BJ (cell line): ENCODE measurements at regions not wholly inside any gene's neighbourhood (a gene's known extent, or its start where the extent isn't known, plus 50 kb on each side); places are given as distances from the start of the nearest gene placed in this dataset.
"Not testable (repeated sequence)": the region's sequence is repeated elsewhere in the genome, so short reads cannot be mapped to it uniquely, and the experiment has no call there.

Source experiments
- CTCF ChIA-PET: fragments of 350-600 bp; formaldehyde crosslinking; extraction: SDS; loops from one replicate; lab custom pipeline; 2021; ENCODE audit warnings: antibody characterized with exemption, inconsistent platforms; lab: Yijun Ruan, JAX
- POLR2A ChIA-PET: fragments of 300-600 bp; sonication (Branson Sonifier 250); formaldehyde crosslinking; extraction: SDS; loops from one replicate; lab custom pipeline; 2021; ENCODE audit warnings: antibody characterized with exemption; lab: Charles Lee
- DNase-seq: peaks from one replicate; pipeline ENCODE4 v3.0.0-alpha.2; 2011; ENCODE audit warnings: low read depth
- H3K27me3 ChIP-seq: 2 replicates; pipeline ENCODE4 v1.6.0; 2011; ENCODE audit warnings: low read length; ENCODE audit not compliant: control insufficient read depth, insufficient read depth
- H3K36me3 ChIP-seq: 2 replicates; pipeline ENCODE4 v1.5.1; 2011; ENCODE audit warnings: low read length; ENCODE audit not compliant: control insufficient read depth, insufficient read depth
- H3K4me3 ChIP-seq: 2 replicates; pipeline ENCODE4 v1.5.1; 2011; ENCODE audit warnings: low read depth, mild to moderate bottlenecking, control low read depth, low read length
- TF ChIP-seq, protein P1 (sequence below): IDR thresholded peaks from 2 replicates; pipeline ENCODE4 v1.5.1; 2011; ENCODE audit warnings: low read depth, mild to moderate bottlenecking, control low read depth, inconsistent platforms, low read length, moderate library complexity; ENCODE audit not compliant: insufficient read depth

DNA sequence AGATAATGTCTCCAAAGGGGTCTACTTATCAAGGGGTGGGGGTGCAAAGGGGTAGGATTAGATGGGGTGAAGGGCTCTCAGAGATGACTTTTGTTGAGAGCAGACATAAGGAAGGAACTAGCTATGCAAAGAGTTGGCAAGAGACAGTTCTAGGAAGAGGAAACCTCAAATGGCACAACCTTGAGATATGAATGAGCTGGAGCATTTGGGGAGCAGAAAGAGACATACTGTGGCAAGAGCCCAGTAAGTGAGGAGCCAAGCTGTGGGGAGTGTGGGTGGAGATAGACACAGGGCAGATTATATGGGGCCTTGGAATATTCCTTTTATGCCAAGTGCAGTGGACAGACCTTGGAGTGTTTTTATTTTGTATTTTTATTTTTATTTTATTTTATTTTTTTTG is 84.8 kb upstream of the BTG3 start:
- DNase-seq = no peak
- ChIA-PET POLR2A (no interaction called here), CTCF (no interaction called here)
- H3K4me3 ChIP-seq = no peak overlapping the region
- H3K27me3 ChIP-seq = no peaks in the 10 kb centered on the region
- TF ChIP-seq, protein P1, sequence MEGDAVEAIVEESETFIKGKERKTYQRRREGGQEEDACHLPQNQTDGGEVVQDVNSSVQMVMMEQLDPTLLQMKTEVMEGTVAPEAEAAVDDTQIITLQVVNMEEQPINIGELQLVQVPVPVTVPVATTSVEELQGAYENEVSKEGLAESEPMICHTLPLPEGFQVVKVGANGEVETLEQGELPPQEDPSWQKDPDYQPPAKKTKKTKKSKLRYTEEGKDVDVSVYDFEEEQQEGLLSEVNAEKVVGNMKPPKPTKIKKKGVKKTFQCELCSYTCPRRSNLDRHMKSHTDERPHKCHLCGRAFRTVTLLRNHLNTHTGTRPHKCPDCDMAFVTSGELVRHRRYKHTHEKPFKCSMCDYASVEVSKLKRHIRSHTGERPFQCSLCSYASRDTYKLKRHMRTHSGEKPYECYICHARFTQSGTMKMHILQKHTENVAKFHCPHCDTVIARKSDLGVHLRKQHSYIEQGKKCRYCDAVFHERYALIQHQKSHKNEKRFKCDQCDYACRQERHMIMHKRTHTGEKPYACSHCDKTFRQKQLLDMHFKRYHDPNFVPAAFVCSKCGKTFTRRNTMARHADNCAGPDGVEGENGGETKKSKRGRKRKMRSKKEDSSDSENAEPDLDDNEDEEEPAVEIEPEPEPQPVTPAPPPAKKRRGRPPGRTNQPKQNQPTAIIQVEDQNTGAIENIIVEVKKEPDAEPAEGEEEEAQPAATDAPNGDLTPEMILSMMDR = no peak
- no peaks in the 10 kb centered on the region for H3K36me3 ChIP-seq

DNA sequence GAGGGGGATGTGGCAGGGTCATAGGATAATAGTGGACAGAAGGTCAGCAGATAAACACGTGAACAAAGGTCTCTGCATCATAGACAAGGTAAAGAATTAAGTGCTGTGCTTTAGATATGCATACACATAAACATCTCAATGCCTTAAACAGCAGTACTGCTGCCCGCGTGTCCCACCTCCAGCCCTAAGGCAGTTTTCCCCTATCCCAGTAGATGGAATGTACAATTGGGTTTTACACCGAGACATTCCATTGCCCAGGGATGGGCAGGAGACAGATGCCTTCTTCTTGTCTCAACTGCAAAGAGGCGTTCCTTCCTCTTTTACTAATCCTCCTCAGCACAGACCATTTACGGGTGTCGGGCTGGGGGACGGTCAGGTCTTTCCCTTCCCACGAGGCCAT is 81.7 kb upstream of the BTG3 start:
- CTCF ChIA-PET, H3K36me3 ChIP-seq, H3K27me3 ChIP-seq, H3K4me3 ChIP-seq, POLR2A ChIA-PET, DNase-seq: not testable (repeated sequence)

- CTCF ChIA-PET = no interaction called here
- TF ChIP-seq, protein P1 = no peak
These were observed 81.1 kb upstream of the BTG3 start for GRCh38 chr21:17693801-17694200.

GRCh38 chr21:17690078-17690494 is 77.4 kb upstream of the BTG3 start:
- TF ChIP-seq, protein P1 = no peak
- CTCF ChIA-PET = interaction anchor here (1.3 to 3.0 kb wide), 2 partner anchors 12 to 235 kb away, joined by 3 to 15 read pairs; no protein-coding TSS in a partner anchor
- POLR2A ChIA-PET = no interaction called here
- no peak for DNase-seq
- Histone ChIP-seq H3K36me3 (no peaks in the 10 kb centered on the region), H3K4me3 (no peak overlapping the region), H3K27me3 (no peaks in the 10 kb centered on the region)

More at GRCh38 chr21:17693801-17694200, 81.1 kb upstream of the BTG3 start:
- Histone ChIP-seq H3K27me3 (no peaks in the 10 kb centered on the region), H3K4me3 (no peak overlapping the region), H3K36me3 (no peaks in the 10 kb centered on the region)
- no peak for DNase-seq
- POLR2A ChIA-PET = no interaction called here

DNA sequence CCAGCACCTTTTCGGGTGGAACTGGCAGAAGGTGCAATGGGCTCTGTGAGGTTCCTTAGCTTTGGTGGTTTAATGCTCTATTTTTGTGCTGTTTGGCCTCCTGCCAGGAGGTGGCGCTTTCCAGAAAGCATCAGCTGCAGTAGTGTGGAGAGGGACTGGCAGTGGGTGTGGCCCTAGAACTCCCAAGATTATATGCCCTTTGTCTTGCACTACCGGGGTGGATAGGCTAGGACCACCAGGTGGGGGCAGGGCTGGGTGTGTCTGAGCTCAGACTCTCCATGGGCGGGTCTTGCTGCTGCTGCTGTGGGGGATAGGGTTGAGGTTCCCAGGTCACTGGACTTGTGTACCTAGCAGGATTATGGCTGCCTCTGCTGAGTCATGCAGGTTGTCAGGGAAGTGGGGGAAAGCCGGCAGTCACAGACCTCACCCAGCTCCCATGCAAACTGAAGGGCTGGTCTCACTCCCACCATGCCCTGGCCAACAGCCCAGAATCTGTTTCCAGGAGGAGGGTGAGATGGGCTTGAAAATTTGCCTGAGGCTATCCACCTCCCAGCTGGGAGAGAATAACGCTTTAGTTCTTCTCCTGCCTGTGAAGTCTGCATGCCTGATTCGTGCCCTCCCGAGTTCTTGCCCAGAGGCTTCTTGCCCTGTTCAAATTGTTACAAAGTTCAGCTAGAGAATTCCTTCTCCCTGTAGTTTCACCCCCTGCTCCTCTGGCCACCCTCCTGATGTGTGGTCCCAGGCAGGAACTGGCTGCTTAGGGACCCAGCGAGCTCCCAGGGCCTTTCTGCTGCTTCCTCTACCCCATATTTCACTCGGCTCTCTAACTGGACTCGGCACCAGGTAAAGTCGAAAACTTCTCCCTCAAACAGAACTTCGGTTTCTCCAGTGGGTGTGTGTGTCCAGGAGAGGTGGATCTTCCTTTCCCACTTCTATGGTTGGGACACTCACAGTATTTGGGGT is 76.5 kb upstream of the BTG3 start:
- DNase-seq = peak; percentile 50
- POLR2A ChIA-PET = no interaction called here
- H3K27me3 ChIP-seq = no peaks in the 10 kb centered on the region
- CTCF ChIA-PET = interaction anchor here (0.8 to 3.0 kb wide), 3 partner anchors 11 to 236 kb away, joined by 3 to 15 read pairs (median 3); no protein-coding TSS in a partner anchor
- H3K36me3 ChIP-seq = no peaks in the 10 kb centered on the region
- TF ChIP-seq, protein P1 = no peak
- no peak overlapping the region for H3K4me3 ChIP-seq
